HG03097 (cell line): ENCODE measurements at regions not wholly inside any gene's neighbourhood (a gene's known extent, or its start where the extent isn't known, plus 50 kb on each side); places are given as distances from the start of the nearest gene placed in this dataset.

Experiments
- ATAC-seq: cut with Tn5 transposase; IDR thresholded peaks from one replicate; pipeline ENCODE4 v1.9.1; 2021; ENCODE audit not compliant: unreplicated experiment, low FRiP score

DNA sequence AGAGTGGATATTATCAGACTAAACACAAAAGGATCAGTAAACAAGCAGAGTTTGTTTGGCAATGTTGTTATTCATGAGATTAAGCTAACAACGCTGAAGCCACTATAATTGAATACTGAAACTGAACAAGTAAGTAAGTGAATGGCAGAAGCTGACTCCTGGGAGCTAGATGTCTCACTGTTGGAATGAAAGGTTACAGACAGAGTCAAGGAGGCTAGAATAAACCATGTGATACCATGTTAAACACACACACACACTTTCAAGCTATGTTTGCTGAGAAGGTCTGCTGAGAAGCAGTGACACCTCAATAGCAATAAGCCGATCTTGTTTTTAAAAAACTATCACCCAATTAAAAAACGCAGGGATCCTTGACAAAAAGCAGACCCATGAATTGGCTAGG, 1609.4 kb upstream of the MIR17HG start:
- no peak for ATAC-seq

DNA sequence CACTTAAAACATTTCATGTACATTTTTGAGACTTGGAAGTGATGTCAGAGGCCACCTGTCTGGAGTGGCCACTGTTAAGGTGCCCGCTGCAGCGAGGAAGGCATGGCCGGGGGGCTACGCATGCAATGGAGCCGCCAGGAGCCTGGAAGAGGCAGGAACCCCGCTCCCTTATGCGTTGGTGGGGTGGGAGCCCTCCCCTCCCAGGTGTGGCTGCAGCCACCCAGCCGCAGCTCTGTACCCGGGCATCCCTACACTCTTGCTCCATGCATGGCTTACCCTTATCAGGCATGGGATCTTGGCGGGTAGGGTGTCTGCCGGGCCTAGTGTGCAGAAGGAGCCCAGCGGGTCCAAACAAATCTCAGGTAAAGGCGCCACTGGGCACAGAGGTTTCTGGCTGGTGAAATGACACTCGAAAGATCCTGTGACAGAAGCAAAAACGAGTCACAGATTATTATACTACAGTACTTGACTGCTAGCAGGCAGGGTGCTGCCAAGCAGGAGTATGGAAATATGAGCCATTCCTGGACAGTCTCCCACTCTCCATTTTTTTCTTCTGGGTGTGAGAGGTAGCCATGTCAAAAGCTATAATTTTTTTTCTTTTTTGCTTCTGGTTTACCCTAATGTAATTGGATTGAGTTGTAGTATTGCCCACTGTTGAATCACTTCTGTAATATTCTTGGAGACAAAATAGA, 1606.3 kb upstream of the MIR17HG start:
- no peak for ATAC-seq

DNA sequence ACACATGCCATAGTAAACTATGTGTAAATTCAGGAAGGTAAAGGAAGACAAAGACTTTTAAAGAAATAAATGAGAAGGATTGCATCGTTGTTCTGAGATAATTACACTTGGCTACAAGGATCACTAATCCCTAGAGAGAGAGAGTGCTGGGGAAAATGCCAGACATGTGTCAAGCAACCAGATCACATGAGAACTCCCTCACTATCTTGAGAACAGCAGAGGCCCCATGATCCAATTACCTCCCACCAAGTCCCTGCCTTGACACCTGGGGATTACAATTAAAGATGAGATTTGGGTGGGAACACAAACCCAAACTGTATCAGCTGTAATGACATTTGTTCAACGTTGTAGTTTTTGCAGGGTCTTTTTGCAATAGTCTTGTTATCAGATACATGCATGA, 1600.9 kb upstream of the MIR17HG start:
- no peak for ATAC-seq

DNA sequence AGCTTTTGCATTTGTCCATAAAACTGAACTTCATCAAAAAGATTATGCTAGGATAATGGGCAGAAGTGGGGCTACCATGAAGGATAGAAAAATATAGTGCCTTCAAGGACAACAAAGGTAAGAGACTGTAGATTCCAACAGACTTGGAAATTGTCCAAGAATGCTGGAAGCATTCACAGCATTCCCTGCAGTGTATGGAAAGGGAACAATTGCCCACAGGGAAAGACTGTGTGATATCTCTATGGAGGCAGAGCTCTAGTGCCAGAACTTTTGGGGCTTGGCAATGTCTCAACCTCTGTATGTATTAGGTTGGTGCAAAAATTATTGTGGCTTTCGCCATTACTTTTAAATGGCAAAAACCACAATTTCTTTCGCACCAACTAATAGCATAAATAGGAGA, 1598.8 kb upstream of the MIR17HG start:
- ATAC-seq, result no peak

DNA sequence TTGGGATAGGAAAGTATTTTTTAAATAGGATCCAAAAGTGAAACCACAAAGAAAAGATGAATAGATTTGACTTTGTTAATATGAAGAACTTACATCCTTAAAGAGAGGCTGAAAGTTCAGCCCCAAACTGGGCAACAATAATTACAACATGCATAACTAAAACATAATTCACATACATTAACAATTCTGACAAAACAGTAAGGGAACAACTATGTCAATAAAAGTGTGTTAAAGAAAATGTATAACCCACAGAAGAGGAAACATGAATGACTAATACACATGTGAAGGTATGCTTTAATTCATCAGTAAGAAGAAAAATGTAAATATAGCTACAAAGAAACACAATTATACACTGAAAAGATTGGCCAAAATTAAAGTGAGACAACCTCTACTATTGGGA, 1597.6 kb upstream of the MIR17HG start:
- no peak for ATAC-seq

DNA sequence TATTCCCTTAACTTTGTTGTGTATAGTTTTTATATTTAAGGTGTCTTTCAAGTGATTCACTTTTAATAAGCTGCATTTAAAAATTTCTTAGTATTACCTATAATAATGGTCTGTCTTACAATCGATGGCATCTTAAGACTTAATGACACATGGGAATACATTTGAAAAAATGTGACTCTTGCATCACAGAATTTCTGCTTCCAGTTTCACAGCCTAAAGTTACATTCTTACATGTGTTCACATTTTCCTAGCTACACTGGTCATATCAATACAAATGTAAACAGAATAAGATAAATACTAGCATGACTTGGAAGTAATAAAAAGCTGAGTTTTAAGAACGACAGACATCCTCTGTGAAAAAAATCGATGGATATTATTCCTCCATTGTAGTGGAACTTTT, 1597.1 kb upstream of the MIR17HG start:
- no peak for ATAC-seq

DNA sequence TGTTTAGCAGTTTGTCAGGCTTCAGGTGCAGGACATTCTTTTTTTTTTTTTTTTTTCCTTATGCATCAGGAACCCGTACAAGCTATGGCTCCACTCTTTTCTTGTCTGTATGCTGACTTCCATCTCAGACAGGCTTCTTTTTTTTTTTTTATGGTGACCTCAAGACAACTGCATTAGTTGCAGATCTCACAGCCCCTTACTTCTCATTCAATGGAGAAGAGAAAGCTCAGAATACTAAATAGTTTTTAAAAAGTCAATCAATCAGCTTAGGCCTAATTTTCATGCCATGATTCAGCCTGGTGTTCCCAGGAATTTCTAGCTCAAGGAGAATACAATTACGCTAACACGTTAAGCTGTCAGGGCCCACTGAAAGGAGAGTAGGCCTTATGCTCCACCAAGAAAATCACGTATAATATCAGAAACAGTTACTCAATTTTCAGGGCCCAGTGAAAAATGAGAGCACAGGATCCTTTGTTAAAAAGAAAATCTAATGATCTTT, 1596.0 kb upstream of the MIR17HG start:
- no peak for ATAC-seq

DNA sequence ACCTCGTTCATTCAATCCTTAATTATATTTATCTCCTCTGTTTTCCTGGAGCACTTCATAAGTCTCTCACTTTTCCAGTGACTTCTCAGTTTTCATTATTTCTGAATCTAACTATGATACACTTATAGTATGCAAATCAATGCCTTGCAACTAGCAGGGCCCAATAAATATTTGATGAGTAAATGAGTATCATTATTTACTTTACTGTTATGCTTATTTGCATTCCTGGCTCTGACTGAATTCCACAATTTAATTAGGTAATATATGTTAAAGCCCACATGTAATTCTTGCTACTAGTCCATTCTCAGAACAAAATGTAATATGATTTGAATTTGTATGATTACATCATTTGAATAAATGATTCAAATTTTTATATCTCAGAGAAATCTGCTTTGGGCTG, 1595.1 kb upstream of the MIR17HG start:
- ATAC-seq, result no peak

DNA sequence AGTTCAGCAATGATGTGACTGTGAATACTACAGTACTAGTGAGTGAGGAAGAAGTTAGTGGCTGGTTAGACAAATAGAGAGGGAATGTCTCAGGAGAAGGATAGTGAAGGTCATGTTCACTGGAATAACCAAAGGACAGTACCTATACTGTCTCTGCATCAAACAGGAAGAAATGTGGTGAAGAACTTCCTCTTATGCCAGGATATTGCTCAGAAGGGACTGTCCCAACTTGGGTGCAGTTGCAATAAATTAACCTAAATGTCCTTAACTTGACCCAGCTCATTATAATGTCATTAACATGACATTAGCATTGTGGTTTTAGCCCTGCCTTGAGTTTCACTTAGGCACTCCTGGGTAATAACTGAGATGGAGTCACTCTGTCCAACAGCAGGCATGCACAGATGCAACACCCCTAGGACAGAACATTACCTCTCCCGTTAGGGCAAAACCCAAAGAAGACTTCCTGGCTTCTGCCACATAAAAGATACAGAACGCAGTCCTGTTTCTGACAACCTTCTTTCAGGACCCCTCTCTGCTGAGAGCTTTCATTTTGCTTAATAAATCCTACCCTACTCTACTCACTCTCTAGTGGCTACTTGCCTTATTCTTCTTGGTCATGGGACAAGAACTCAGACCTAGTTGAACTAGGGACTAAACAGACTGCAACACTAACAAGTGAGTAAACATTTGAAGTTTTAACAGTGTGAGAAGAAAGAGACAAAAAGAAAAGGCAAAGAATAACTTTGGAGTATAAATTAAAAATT, 1591.6 kb upstream of the MIR17HG start:
- no peak for ATAC-seq

DNA sequence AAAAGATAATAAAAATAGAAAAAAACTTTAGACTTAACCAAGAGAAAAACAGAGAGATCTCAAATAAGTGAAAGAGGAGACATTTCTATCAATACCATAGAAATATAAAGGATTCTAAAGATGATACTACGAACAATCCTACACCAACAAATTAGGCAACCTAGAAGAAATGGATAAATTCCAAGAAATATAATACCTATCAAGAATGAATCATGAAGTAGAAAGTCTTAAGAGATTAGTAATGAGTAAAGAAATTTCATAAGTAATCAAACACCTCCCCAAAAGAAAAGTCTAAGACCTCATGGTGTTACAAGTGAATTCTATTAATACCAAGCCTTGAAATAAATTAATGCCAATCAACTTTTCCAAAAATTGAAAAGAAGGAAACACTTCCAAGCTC, 1584.5 kb upstream of the MIR17HG start:
- ATAC-seq, result no peak

DNA sequence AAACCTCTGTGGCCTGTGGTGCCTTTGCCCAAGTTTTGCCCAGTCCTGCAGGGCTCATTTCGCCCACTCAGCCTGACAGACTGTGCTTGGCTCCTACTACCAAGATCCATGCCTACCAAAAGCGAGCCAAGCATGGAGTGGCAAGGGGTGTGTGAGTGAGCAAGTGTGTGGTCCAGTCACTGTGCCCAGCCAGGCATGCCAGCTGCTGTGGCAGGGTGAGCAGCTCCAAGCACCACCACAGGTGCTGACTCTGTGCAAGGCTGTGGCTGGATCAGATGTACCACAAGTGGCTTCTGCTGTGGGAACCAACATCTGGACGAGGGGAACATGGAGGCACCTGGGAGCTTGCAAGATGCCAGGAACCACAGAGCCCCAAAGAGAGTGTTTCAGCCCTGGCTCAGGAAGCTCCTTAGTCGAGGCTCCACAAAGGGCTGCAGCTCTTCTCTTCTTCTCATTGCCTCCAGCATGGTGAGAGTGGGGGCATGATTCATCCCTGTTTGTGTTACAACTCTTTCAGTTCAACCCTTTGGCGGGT, 1564.2 kb upstream of the MIR17HG start:
- no peak for ATAC-seq

DNA sequence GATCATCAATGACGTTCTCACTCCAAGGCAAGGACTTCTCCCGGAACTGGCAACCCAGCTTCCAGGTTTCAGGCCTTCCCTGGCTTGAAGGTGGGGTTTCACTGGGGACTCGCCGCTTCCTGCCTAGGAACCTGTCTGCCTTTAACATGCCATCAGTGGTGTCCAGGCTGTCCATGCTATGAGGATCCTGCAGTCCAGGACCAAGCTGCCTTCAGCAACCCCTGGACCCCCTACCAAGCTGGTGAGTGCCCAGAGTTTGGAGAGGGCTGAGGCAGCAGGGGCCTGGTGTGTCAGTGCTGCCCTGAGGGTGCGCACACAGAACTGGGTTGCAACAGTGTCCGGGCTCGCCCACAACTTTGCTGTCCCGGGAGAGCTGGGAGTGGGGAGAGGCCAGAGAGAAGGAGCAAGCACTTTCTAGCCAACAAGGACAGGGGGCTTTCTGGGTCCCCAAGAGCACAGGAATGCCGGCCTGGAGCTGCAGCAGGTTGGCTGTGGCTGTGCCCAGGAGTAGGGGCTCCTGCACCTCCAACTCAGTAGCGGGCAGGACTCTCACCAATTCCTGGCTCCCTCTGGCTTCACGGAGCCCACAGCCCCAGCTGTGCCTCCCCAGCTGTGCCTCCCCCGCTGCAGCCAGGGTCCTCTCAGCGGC, 1563.2 kb upstream of the MIR17HG start:
- no peak for ATAC-seq

DNA sequence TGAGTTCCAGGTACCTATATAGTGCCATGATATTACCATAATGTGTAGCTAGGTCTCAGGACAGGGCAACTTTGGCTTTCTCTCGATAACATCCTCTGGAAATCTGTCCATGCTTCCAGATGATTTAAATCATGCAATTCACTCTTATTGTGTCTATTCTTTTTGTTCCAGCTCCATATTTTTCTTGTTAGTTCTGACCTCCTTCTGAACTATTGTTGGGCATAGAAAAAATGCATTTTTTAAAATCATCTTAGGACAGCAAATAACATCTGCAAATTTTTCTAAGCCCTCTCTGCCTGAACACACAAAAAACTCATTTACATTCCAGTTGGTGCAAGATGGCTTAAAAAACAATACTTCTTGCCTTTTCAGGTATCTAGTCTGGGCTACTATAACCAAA, 1561.0 kb upstream of the MIR17HG start:
- no peak for ATAC-seq

DNA sequence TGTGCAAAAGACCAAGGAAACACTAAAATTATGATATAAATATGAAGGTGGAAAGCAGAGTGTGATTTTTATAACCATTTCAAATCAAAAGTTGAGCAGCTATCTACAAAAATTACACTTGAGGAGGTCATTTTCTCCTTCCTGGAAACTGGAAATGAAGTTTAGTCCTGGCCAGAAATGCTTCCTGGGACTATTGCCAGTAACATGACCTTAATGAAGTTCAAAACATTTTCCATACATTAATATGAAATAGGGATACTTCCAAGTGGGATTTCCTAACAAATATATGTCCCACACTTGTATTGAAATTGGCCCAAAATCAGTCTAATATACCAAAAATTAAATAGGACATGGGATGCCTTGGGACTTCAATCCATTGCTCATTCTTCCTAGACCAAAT, 1556.8 kb upstream of the MIR17HG start:
- ATAC-seq, result no peak

DNA sequence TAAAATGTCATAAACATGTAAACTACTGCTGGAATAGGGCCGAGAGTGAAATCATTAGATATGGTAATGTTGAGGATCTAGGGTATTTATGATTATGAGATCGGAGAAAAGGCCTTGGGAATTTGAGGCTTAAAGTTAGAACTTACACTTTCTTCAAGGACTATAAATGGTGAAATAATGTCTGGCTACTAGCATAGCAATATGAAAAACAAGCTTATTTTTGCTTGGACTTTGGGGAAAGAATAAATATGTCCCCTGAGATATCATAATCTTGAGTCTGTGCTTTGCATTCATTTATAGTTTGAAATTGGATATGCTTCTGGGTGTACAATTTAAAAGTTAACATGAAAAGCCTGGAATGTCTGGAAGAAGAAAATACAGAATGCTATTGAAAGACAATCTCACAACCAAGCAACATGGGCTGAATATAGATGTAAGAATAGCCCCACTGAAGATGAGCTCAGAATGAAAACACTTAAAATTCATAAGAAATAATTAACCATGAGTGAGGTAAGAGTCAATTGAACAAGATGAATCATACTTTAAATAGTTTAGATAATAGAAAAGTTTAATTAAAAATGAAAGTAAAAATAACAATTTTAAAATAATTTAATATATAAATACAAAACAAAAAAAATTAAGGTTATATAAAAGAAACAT, 1555.4 kb upstream of the MIR17HG start:
- no peak for ATAC-seq

DNA sequence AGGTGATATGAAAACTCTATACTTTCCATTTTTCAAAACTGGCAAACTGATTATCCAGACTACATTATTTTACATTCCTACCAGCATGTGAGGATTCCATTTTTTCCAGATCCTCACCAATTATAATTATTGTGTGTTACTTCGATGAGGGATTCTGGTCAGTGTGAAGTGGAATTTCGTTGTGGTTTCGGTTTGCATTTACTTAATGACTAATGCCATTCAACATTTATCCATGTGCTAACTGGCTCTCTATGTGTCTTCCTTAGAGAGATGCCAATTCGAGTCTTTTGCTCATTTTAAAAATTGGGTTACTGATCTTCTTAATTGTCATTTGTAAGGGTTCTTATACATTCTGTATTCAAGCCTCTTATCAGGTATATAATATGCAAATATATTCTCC, 1551.3 kb upstream of the MIR17HG start:
- no peak for ATAC-seq

DNA sequence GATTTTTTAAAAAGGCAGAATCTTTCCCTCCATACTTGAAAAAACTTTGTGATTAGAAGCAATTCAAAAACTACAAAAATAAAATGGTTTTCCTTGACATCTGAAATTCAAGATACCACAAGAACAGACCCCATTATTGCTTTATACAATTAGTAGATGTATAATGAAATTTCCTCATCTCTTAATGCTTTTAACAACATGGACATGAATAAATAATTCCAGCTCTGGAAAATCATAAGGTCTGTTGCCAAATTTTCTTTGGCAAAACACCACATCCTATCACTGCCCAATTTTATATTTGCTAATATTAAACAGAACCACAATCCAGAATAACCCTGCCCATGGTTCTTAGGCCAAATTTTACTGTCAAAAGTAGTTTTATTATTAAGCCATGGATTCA, 1543.6 kb upstream of the MIR17HG start:
- no peak for ATAC-seq

DNA sequence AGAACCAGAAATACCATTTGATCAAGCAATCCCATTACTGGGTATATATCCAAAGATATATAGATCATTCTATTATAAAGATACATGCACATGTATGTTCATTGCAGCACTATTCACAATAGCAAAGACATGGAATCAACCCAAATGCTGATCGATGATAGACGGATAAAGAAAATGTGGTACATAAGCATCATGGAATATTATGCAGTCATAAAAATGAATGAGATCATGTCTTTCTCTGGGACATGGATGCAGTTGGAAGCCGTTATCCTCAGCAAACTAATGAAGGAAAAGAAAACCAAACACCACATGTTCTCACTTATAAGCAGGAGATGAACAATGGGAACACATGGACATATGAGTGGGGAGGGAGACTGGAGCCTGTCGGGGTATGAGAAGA, 1540.9 kb upstream of the MIR17HG start:
- ATAC-seq, result no peak

DNA sequence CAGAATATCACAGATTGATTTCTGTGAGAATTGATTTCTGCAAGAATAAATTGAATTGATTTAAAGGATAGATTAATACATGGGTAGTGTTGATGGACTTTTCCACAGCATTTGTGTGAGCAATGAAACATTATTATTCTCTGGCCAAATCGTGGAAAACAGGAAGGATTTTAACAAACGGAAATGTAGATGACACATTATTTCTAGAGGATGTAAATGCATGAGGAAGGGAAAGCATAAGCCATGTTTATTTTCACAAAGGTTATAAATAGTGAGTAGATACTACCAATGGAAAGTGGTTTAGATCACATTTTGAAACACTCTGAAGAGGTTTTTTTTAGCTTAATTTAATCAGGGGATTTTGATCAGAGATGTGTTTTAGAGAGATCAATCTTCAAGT, 1534.6 kb upstream of the MIR17HG start:
- no peak for ATAC-seq

DNA sequence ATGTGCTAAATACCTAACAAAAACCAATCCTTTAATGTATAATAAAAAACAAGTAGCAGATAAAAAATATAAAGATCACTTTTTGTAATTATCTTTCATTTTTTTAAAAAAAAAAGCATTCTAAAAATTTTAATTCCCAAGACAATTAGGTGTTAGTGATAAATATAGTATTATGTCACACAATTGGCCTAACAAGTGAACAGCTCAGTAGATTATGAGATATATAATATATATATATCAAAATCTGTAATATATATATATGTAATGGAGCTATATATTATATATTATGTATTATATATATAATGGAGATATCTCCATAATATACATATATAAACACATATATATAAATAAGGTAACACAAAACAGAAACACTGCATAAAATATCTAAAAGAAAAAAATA, 1531.1 kb upstream of the MIR17HG start:
- ATAC-seq, result no peak

DNA sequence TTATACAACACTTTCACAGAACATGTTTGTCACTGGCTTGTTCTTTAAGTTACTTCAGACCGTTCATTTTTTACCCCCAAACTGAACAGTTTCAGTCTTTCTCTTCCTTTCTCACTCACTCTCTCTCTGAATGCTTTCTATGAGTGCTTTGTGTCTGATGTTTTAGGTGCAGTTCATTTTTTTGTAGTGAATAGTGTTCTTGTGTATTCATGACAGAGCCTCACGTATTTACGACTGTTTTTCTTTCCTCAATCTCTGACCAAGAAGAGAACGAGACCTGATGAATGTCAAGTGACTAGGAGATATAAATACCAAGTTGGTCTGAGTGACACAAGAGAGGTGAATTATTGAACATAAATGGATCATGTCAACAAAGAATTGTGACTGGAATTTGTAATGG, 1525.0 kb upstream of the MIR17HG start:
- ATAC-seq, result no peak
